ENCODE measurements at regions not wholly inside any gene's neighbourhood (a gene's known extent, or its start where the extent isn't known, plus 50 kb on each side); places are given as distances from the start of the nearest gene placed in this dataset.

DNA sequence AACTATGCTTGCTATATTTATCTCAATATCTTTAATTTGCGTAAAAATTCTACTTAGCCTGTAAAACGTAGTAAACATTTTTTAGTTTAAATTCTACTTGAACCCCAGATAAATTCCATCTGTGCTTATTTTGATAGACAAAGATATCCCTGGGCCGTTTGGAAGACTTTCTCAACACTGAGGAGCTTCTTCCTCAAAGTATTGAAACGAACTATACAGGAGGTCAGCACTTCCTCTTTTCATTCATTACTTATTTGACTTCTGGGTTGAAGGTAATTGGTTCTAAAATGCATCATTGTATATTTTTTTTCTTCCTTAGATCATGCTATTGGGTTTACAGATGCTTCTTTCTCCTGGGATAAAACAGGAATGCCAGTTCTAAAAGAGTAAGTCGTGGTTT is 74.7 kb downstream of the HSPA13 start:
- Histone ChIP-seq H3K27me3 (ENCODE audit: insufficient read depth) (no peaks in the 10 kb centered on the region), H3F3A (replicated peaks; ENCODE audit: insufficient read depth) (no peaks in the 10 kb centered on the region), H3K9me3 (no peaks in the 10 kb centered on the region), H3K9ac (no peak overlapping the region), H3K4me3 (ENCODE audit: low read depth in 2 of 2, low read length in 1 of 2) (no peak overlapping the region), H4K20me1 (ENCODE audit: insufficient read depth) (no peaks in the 10 kb centered on the region), H3K36me3 (replicated peaks in 1 of 2; ENCODE audit: control insufficient read depth in 1 of 2, insufficient read depth in 2 of 2, low read length in 1 of 2) (no peaks in the 10 kb centered on the region), H3K79me2 (ENCODE audit: insufficient read depth) (no peaks in the 10 kb centered on the region), H3K4me2 (no peak overlapping the region), H2AFZ (ENCODE audit: low read depth) (no peak overlapping the region), H3K9me2 (no peaks in the 10 kb centered on the region), H3K27ac (ENCODE audit: low read depth in 2 of 2, low read length in 1 of 2) (no peak overlapping the region), H3K4me1 (ENCODE audit: control insufficient read depth in 1 of 2, insufficient read depth in 2 of 2, low read depth in 1 of 2, low read length in 1 of 2) (no peaks in the 10 kb centered on the region; a peak in 1 of 4 replicates)
- ChIA-PET CTCF (interaction anchor here (2.4 kb wide), 1 partner anchor 10 kb away, joined by 14 read pairs; no protein-coding TSS in a partner anchor), POLR2A (no interaction called here)
- DNase-seq, result no peak
- WGBS (ENCODE audit: low lambda C conversion rate), result 24% methylated on average over 5 of the region's 5 CpGs
- no peak for TF ChIP-seq TAF1 (IDR thresholded peaks at IDR 0.05; ENCODE audit: borderline replicate concordance, low read depth, low read length)
- no peak for TF ChIP-seq POLR2AphosphoS5 (IDR thresholded peaks at IDR 0.05; ENCODE audit: low read depth, low read length)
- TF ChIP-seq, protein P1, sequence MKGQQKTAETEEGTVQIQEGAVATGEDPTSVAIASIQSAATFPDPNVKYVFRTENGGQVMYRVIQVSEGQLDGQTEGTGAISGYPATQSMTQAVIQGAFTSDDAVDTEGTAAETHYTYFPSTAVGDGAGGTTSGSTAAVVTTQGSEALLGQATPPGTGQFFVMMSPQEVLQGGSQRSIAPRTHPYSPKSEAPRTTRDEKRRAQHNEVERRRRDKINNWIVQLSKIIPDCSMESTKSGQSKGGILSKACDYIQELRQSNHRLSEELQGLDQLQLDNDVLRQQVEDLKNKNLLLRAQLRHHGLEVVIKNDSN (IDR thresholded peaks at IDR 0.05; ENCODE audit: borderline replicate concordance, low read depth), result no peak
- no peak for TF ChIP-seq FOXJ3 (CRISPR knock-in tag; IDR thresholded peaks at IDR 0.05)
- no peak for TF ChIP-seq MEF2A (IDR thresholded peaks at IDR 0.05; ENCODE audit: borderline replicate concordance, low read depth)
- TF ChIP-seq FOXM1 (IDR thresholded peaks at IDR 0.05; ENCODE audit: low read depth), result no peak
- no peak for TF ChIP-seq EP300 (IDR thresholded peaks at IDR 0.05; ENCODE audit: borderline replicate concordance in 1 of 2, low read depth in 1 of 2, low read length in 1 of 2)
- TF ChIP-seq NRF1 (IDR thresholded peaks at IDR 0.05; ENCODE audit: low read depth, low read length), result no peak
- no peak for TF ChIP-seq TCF12 (IDR thresholded peaks at IDR 0.05)
- no peak for TF ChIP-seq GABPA (IDR thresholded peaks at IDR 0.05; ENCODE audit: low read depth)
- TF ChIP-seq CHD2 (IDR thresholded peaks at IDR 0.05; ENCODE audit: low read length, partially characterized antibody), result no peak
- TF ChIP-seq, protein P2, sequence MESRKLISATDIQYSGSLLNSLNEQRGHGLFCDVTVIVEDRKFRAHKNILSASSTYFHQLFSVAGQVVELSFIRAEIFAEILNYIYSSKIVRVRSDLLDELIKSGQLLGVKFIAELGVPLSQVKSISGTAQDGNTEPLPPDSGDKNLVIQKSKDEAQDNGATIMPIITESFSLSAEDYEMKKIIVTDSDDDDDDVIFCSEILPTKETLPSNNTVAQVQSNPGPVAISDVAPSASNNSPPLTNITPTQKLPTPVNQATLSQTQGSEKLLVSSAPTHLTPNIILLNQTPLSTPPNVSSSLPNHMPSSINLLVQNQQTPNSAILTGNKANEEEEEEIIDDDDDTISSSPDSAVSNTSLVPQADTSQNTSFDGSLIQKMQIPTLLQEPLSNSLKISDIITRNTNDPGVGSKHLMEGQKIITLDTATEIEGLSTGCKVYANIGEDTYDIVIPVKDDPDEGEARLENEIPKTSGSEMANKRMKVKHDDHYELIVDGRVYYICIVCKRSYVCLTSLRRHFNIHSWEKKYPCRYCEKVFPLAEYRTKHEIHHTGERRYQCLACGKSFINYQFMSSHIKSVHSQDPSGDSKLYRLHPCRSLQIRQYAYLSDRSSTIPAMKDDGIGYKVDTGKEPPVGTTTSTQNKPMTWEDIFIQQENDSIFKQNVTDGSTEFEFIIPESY (IDR thresholded peaks at IDR 0.05; ENCODE audit: borderline replicate concordance, low read depth), result no peak
- TF ChIP-seq NFIC (IDR thresholded peaks at IDR 0.05; ENCODE audit: borderline replicate concordance), result no peak
- TF ChIP-seq FOSL2 (IDR thresholded peaks at IDR 0.05; ENCODE audit: borderline replicate concordance, low read depth), result no peak
- TF ChIP-seq, protein P3, sequence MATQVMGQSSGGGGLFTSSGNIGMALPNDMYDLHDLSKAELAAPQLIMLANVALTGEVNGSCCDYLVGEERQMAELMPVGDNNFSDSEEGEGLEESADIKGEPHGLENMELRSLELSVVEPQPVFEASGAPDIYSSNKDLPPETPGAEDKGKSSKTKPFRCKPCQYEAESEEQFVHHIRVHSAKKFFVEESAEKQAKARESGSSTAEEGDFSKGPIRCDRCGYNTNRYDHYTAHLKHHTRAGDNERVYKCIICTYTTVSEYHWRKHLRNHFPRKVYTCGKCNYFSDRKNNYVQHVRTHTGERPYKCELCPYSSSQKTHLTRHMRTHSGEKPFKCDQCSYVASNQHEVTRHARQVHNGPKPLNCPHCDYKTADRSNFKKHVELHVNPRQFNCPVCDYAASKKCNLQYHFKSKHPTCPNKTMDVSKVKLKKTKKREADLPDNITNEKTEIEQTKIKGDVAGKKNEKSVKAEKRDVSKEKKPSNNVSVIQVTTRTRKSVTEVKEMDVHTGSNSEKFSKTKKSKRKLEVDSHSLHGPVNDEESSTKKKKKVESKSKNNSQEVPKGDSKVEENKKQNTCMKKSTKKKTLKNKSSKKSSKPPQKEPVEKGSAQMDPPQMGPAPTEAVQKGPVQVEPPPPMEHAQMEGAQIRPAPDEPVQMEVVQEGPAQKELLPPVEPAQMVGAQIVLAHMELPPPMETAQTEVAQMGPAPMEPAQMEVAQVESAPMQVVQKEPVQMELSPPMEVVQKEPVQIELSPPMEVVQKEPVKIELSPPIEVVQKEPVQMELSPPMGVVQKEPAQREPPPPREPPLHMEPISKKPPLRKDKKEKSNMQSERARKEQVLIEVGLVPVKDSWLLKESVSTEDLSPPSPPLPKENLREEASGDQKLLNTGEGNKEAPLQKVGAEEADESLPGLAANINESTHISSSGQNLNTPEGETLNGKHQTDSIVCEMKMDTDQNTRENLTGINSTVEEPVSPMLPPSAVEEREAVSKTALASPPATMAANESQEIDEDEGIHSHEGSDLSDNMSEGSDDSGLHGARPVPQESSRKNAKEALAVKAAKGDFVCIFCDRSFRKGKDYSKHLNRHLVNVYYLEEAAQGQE (IDR thresholded peaks at IDR 0.05; ENCODE audit: low read depth, low read length), result no peak
- no peak for TF ChIP-seq YY1 (IDR thresholded peaks at IDR 0.05; ENCODE audit: low read depth)
- no peak for TF ChIP-seq SIN3A (IDR thresholded peaks at IDR 0.05; ENCODE audit: borderline replicate concordance, low read depth, low read length)
- no peak for TF ChIP-seq SMC3 (IDR thresholded peaks at IDR 0.05; ENCODE audit: low read depth, low read length)
- no peak for TF ChIP-seq RCOR1 (IDR thresholded peaks at IDR 0.05; ENCODE audit: low read length)

Data from SK-N-SH (cell line).